Neural progenitor cell (in vitro differentiated cells): ENCODE measurements at regions not wholly inside any gene's neighbourhood (a gene's known extent, or its start where the extent isn't known, plus 50 kb on each side); places are given as distances from the start of the nearest gene placed in this dataset.
A peak's percentile ranks its signal among the peaks of the same experiment; 100 is the strongest.

Source experiments
- DNase-seq: peaks from one replicate; pipeline ENCODE4 v3.0.0-alpha.2; 2016; ENCODE audit warnings: low spot score
- H2AFZ ChIP-seq: fragments of 200-600 bp; sonication (generic); replicated peaks from 2 replicates; pipeline ENCODE4 v1.6.1; 2016; ENCODE audit warnings: antibody characterized with exemption
- H3F3A ChIP-seq: fragments of 200-600 bp; sonication (generic); 2 replicates; pipeline ENCODE4 v1.6.1; 2016; ENCODE audit warnings: antibody characterized with exemption, low read depth
- H3K27ac ChIP-seq: fragments of 200-600 bp; sonication (generic); 2 replicates; pipeline ENCODE4 v1.5.1; 2016; ENCODE audit warnings: mild to moderate bottlenecking
- H3K27me3 ChIP-seq: fragments of 200-600 bp; sonication (generic); 2 replicates; pipeline ENCODE4 v1.6.1; 2016; ENCODE audit warnings: mild to moderate bottlenecking, moderate library complexity
- H3K36me3 ChIP-seq: fragments of 200-600 bp; sonication (generic); 2 replicates; pipeline ENCODE4 v1.5.1; 2016
- H3K4me1 ChIP-seq: fragments of 200-600 bp; sonication (generic); 2 replicates; pipeline ENCODE4 v1.6.1; 2016; ENCODE audit warnings: mixed run types
- H3K4me2 ChIP-seq: fragments of 200-600 bp; sonication (generic); 2 replicates; pipeline ENCODE4 v1.6.1; 2016
- H3K4me3 ChIP-seq: fragments of 200-600 bp; sonication (generic); 2 replicates; pipeline ENCODE4 v1.5.1; 2016
- H3K79me2 ChIP-seq: fragments of 200-600 bp; sonication (generic); 2 replicates; pipeline ENCODE4 v1.6.1; 2016; ENCODE audit warnings: low read depth
- H3K9ac ChIP-seq: fragments of 200-600 bp; sonication (generic); 2 replicates; pipeline ENCODE4 v1.6.1; 2016
- H3K9me3 ChIP-seq: fragments of 200-600 bp; sonication (generic); 2 replicates; pipeline ENCODE4 v1.5.1; 2016; ENCODE audit warnings: low read depth
- H4K20me1 ChIP-seq: fragments of 200-600 bp; sonication (generic); 2 replicates; pipeline ENCODE4 v1.6.1; 2016; ENCODE audit warnings: low read depth
- H3K27ac Mint-ChIP-seq: 3 replicates; pipeline ENCODE4 v1.8.0; 2021; ENCODE audit warnings: mixed read lengths
- H3K27me3 Mint-ChIP-seq: 2 replicates; pipeline ENCODE4 v1.8.0; 2022; ENCODE audit warnings: low read depth, mild to moderate bottlenecking, inconsistent platforms, moderate library complexity, mixed read lengths; ENCODE audit not compliant: insufficient read depth
- H3K36me3 Mint-ChIP-seq: 3 replicates; pipeline ENCODE4 v1.8.0; 2021; ENCODE audit warnings: mixed read lengths
- H3K4me1 Mint-ChIP-seq: 3 replicates; pipeline ENCODE4 v1.8.0; 2021; ENCODE audit warnings: mixed read lengths
- H3K4me3 Mint-ChIP-seq: 3 replicates; pipeline ENCODE4 v1.8.0; 2021; ENCODE audit warnings: mild to moderate bottlenecking, moderate library complexity, mixed read lengths
- H3K9me3 Mint-ChIP-seq: 3 replicates; pipeline ENCODE4 v1.8.0; 2020; ENCODE audit warnings: mixed read lengths
- CTCF ChIP-seq: fragments of 200-600 bp; sonication (generic); IDR thresholded peaks from 2 replicates; pipeline ENCODE4 v1.5.1; 2017; ENCODE audit warnings: antibody characterized with exemption, mild to moderate bottlenecking
- EZH2 ChIP-seq: fragments of 200-600 bp; sonication (generic); IDR thresholded peaks from 2 replicates; pipeline ENCODE4 v1.6.1; 2017; ENCODE audit warnings: antibody characterized with exemption, mild to moderate bottlenecking, moderate library complexity
- EZH2phosphoT487 ChIP-seq: fragments of 200-600 bp; sonication (generic); IDR thresholded peaks from 2 replicates; pipeline ENCODE4 v1.6.1; 2017; ENCODE audit warnings: antibody characterized with exemption

- H3F3A ChIP-seq = peaks cover 18% of the 10 kb centered on the region
These were observed 177.0 kb upstream of the TNRC6C start for GRCh38 chr17:77781536-77781935.

GRCh38 chr17:77782201-77782600 lies 176.3 kb upstream of the TNRC6C start:
- DNase-seq = no peak
- Histone ChIP-seq H2AFZ (no peak overlapping the region), H3K27ac (no peak overlapping the region), H3K79me2 (no peaks in the 10 kb centered on the region), H3K9ac (no peak overlapping the region), H3K4me1 (peaks cover 28% of the 10 kb centered on the region), H3F3A (peaks cover 22% of the 10 kb centered on the region), H3K4me2 (no peak overlapping the region), H3K4me3 (no peak overlapping the region), H3K27me3 (peaks cover 31% of the 10 kb centered on the region), H3K36me3 (no peaks in the 10 kb centered on the region), H3K9me3 (no peaks in the 10 kb centered on the region), H4K20me1 (no peaks in the 10 kb centered on the region)
- Mint-ChIP-seq H3K4me1 (peaks cover 36% of the 10 kb centered on the region), H3K9me3 (peaks cover 4% of the 10 kb centered on the region), H3K36me3 (no peaks in the 10 kb centered on the region), H3K4me3 (peak overlapping the region; percentile 48), H3K27ac (no peak overlapping the region), H3K27me3 (peaks cover 17% of the 10 kb centered on the region)
- TF ChIP-seq EZH2 (no peak), EZH2phosphoT487 (no peak)

More at GRCh38 chr17:77781536-77781935, 177.0 kb upstream of the TNRC6C start:
- Histone ChIP-seq H3K9ac (no peak overlapping the region), H3K27me3 (peaks cover 25% of the 10 kb centered on the region), H3K36me3 (no peaks in the 10 kb centered on the region), H3K4me2 (no peak overlapping the region), H3K79me2 (no peaks in the 10 kb centered on the region), H4K20me1 (no peaks in the 10 kb centered on the region), H3K4me3 (no peak overlapping the region), H3K27ac (no peak overlapping the region), H3K9me3 (no peaks in the 10 kb centered on the region), H2AFZ (no peak overlapping the region), H3K4me1 (peaks cover 28% of the 10 kb centered on the region)
- peaks cover 17% of the 10 kb centered on the region for H3K27me3 Mint-ChIP-seq
- no peak for DNase-seq
- TF ChIP-seq CTCF (no peak), EZH2 (no peak), EZH2phosphoT487 (no peak)
- peaks cover 4% of the 10 kb centered on the region for H3K9me3 Mint-ChIP-seq
- H3K4me3 Mint-ChIP-seq = no peak overlapping the region
- no peaks in the 10 kb centered on the region for H3K36me3 Mint-ChIP-seq
- no peak overlapping the region for H3K27ac Mint-ChIP-seq
- H3K4me1 Mint-ChIP-seq = peaks cover 29% of the 10 kb centered on the region

GRCh38 chr17:77782611-77783010 lies 175.9 kb upstream of the TNRC6C start:
- H3K27me3 ChIP-seq = peaks cover 35% of the 10 kb centered on the region
- H3K9ac ChIP-seq = no peak overlapping the region
- no peak overlapping the region for H2AFZ ChIP-seq
- no peaks in the 10 kb centered on the region for H4K20me1 ChIP-seq
- peaks cover 20% of the 10 kb centered on the region for H3F3A ChIP-seq
- Mint-ChIP-seq H3K4me3 (peak overlapping the region; percentile 48), H3K4me1 (peaks cover 40% of the 10 kb centered on the region), H3K27ac (no peak overlapping the region), H3K27me3 (peaks cover 17% of the 10 kb centered on the region), H3K36me3 (no peaks in the 10 kb centered on the region), H3K9me3 (peaks cover 4% of the 10 kb centered on the region)
- no peaks in the 10 kb centered on the region for H3K79me2 ChIP-seq
- H3K4me1 ChIP-seq = peaks cover 28% of the 10 kb centered on the region
- no peak overlapping the region for H3K27ac ChIP-seq
- H3K9me3 ChIP-seq = no peaks in the 10 kb centered on the region
- TF ChIP-seq EZH2 (no peak), CTCF (no peak), EZH2phosphoT487 (no peak)
- no peak for DNase-seq
- no peak overlapping the region for H3K4me3 ChIP-seq
- H3K36me3 ChIP-seq = no peaks in the 10 kb centered on the region
- peak overlapping the region; percentile 48 for H3K4me2 ChIP-seq

GRCh38 chr17:77783991-77784820 lies 174.3 kb upstream of the TNRC6C start:
- no peaks in the 10 kb centered on the region for H3K36me3 ChIP-seq
- no peak overlapping the region for H3K27ac ChIP-seq
- no peaks in the 10 kb centered on the region for H3K9me3 Mint-ChIP-seq
- H3K27ac Mint-ChIP-seq = no peak overlapping the region
- H4K20me1 ChIP-seq = no peaks in the 10 kb centered on the region
- H3K27me3 ChIP-seq = peaks cover 51% of the 10 kb centered on the region
- no peak overlapping the region for H3K4me3 ChIP-seq
- H3K9ac ChIP-seq = no peak overlapping the region
- no peak for DNase-seq
- no peak overlapping the region for H3K4me2 ChIP-seq
- H3K9me3 ChIP-seq = no peaks in the 10 kb centered on the region
- peaks cover 36% of the 10 kb centered on the region for H3K4me1 Mint-ChIP-seq
- H3K36me3 Mint-ChIP-seq = no peaks in the 10 kb centered on the region
- H3K27me3 Mint-ChIP-seq = peaks cover 15% of the 10 kb centered on the region
- no peak for TF ChIP-seq EZH2phosphoT487
- no peak for TF ChIP-seq CTCF
- TF ChIP-seq EZH2 = no peak
- H3K4me3 Mint-ChIP-seq = no peak overlapping the region
- peaks cover 28% of the 10 kb centered on the region for H3K4me1 ChIP-seq
- H2AFZ ChIP-seq = no peak overlapping the region
- peaks cover 19% of the 10 kb centered on the region for H3F3A ChIP-seq
- H3K79me2 ChIP-seq = no peaks in the 10 kb centered on the region
